MM.1S (cell line): ENCODE measurements at regions not wholly inside any gene's neighbourhood (a gene's known extent, or its start where the extent isn't known, plus 50 kb on each side); places are given as distances from the start of the nearest gene placed in this dataset.

ENCODE experiments used
- CTCF ChIP-seq: fragments of 300-600 bp; sonication (generic); IDR thresholded peaks from 2 replicates; pipeline ENCODE4 v1.5.1; 2016; ENCODE audit warnings: antibody characterized with exemption, low read length, mixed read lengths
- EZH2 ChIP-seq: fragments of 300-600 bp; sonication (generic); optimal IDR thresholded peaks from 2 replicates; pipeline ENCODE3; 2017; ENCODE audit warnings: low read depth, mild to moderate bottlenecking, antibody characterized with exemption, low read length, mixed read lengths

- TF ChIP-seq EZH2 (no peak), CTCF (no peak)
Observed at GRCh38 chr7:18336626-18337025, 158.9 kb upstream of the HDAC9 start.
